Fibroblast of lung (primary cell): ENCODE measurements at regions not wholly inside any gene's neighbourhood (a gene's known extent, or its start where the extent isn't known, plus 50 kb on each side); places are given as distances from the start of the nearest gene placed in this dataset.

ENCODE experiments used
- DNase-seq, 2 donors: peaks; one replicate each; pipeline versions ENCODE4 v3.0.0 to v3.0.0-alpha.2; 2010; ENCODE audit warnings: low read depth in 2 of 2
- H2AFZ ChIP-seq: 2 replicates; pipeline ENCODE4 v1.5.1; 2012; ENCODE audit warnings: low read length, control low read depth, inconsistent platforms
- H3K27ac ChIP-seq: 2 replicates; pipeline ENCODE4 v1.5.1; 2011; ENCODE audit warnings: low read length, control low read depth; ENCODE audit not compliant: insufficient read depth
- H3K27me3 ChIP-seq: 2 replicates; pipeline ENCODE4 v1.5.1; 2011; ENCODE audit warnings: mild to moderate bottlenecking, low read length; ENCODE audit not compliant: control insufficient read depth, insufficient read depth
- H3K36me3 ChIP-seq: 2 replicates; pipeline ENCODE4 v1.5.1; 2011; ENCODE audit warnings: low read length; ENCODE audit not compliant: control insufficient read depth, insufficient read depth
- H3K4me1 ChIP-seq: 2 replicates; pipeline ENCODE4 v1.5.1; 2011; ENCODE audit warnings: low read length; ENCODE audit not compliant: control insufficient read depth, insufficient read depth; ENCODE audit errors: extremely low read depth
- H3K4me2 ChIP-seq: 2 replicates; pipeline ENCODE4 v1.5.1; 2011; ENCODE audit warnings: low read length, control low read depth; ENCODE audit not compliant: insufficient read depth; ENCODE audit errors: extremely low read depth
- H3K4me3 ChIP-seq, 4 experiments: fragments of 200-600 bp in 1 of 4; sonication (generic) in 1 of 4; replicated peaks in 1 of 4; 2 replicates each; pipeline ENCODE4 v1.5.1; 2011 to 2016; ENCODE audit warnings: low read length in 4 of 4, low read depth in 3 of 4, mild to moderate bottlenecking in 3 of 4, control low read depth in 2 of 4, inconsistent platforms in 1 of 4, mixed read lengths in 1 of 4; ENCODE audit not compliant: insufficient read depth in 1 of 4; ENCODE audit errors: control extremely low read depth in 1 of 4
- H3K79me2 ChIP-seq: 2 replicates; pipeline ENCODE4 v1.5.1; 2012; ENCODE audit warnings: mild to moderate bottlenecking, low read length, inconsistent platforms; ENCODE audit not compliant: control insufficient read depth, insufficient read depth
- H3K9ac ChIP-seq: 2 replicates; pipeline ENCODE4 v1.5.1; 2011; ENCODE audit warnings: mild to moderate bottlenecking, low read length, control low read depth; ENCODE audit not compliant: insufficient read depth
- H3K9me3 ChIP-seq: 2 replicates; pipeline ENCODE4 v1.5.1; 2012; ENCODE audit warnings: low read depth, low read length; ENCODE audit not compliant: control insufficient read depth, insufficient read depth
- H4K20me1 ChIP-seq: 2 replicates; pipeline ENCODE4 v1.5.1; 2011; ENCODE audit warnings: low read length; ENCODE audit not compliant: control insufficient read depth, insufficient read depth; ENCODE audit errors: extremely low read depth
- EZH2 ChIP-seq: IDR thresholded peaks from 2 replicates; pipeline ENCODE4 v1.5.1; 2012; ENCODE audit warnings: low read length, control low read depth, mild to moderate bottlenecking; ENCODE audit errors: missing control alignments
- TF ChIP-seq, protein P1 (sequence below), 2 donors: IDR thresholded peaks in 1 of 2; conservative IDR thresholded peaks in 1 of 2; 1 replicate in 1 of 2; 2 replicates in 1 of 2; pipeline ENCODE4 v1.5.1; 2011 to 2012; ENCODE audit warnings: low read length in 2 of 2, control low read depth in 1 of 2, inconsistent platforms in 1 of 2, low read depth in 1 of 2, mild to moderate bottlenecking in 1 of 2

DNA sequence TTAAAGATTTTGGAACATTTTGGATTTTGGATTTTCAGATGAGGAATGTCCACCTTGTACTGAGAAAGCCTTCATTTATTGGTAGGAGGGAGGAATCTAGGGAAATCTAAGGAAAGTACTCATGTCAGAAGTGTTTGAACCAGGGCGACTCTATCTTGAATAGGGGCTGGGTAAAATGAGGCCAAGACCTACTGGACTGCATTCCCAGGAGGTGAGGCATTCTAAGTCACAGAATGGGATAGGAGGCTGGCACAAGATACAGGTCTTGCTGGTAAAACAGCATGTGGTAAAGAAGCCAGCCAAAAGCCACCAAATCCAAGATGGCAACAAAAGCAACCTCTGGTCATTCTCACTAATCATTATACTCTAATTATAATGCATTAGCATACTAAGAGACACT, 118.9 kb downstream of the MXRA5 start:
- Histone ChIP-seq H3K79me2 (no peaks in the 10 kb centered on the region), H3K9ac (no peak overlapping the region), H3K4me3 (no peak overlapping the region), H2AFZ (no peak overlapping the region), H3K4me1 (no peaks in the 10 kb centered on the region), H3K27ac (no peak overlapping the region), H3K4me2 (no peak overlapping the region), H3K36me3 (no peaks in the 10 kb centered on the region), H3K9me3 (no peaks in the 10 kb centered on the region), H4K20me1 (no peaks in the 10 kb centered on the region), H3K27me3 (no peaks in the 10 kb centered on the region)
- no peak for DNase-seq
- TF ChIP-seq, protein P1, sequence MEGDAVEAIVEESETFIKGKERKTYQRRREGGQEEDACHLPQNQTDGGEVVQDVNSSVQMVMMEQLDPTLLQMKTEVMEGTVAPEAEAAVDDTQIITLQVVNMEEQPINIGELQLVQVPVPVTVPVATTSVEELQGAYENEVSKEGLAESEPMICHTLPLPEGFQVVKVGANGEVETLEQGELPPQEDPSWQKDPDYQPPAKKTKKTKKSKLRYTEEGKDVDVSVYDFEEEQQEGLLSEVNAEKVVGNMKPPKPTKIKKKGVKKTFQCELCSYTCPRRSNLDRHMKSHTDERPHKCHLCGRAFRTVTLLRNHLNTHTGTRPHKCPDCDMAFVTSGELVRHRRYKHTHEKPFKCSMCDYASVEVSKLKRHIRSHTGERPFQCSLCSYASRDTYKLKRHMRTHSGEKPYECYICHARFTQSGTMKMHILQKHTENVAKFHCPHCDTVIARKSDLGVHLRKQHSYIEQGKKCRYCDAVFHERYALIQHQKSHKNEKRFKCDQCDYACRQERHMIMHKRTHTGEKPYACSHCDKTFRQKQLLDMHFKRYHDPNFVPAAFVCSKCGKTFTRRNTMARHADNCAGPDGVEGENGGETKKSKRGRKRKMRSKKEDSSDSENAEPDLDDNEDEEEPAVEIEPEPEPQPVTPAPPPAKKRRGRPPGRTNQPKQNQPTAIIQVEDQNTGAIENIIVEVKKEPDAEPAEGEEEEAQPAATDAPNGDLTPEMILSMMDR (conservative IDR thresholded peaks at IDR 0.05 in 1 of 2, IDR thresholded peaks at IDR 0.05 in 1 of 2; ENCODE audit: low read depth in 1 of 2, low read length in 2 of 2) = no peak
- no peak for TF ChIP-seq EZH2

DNA sequence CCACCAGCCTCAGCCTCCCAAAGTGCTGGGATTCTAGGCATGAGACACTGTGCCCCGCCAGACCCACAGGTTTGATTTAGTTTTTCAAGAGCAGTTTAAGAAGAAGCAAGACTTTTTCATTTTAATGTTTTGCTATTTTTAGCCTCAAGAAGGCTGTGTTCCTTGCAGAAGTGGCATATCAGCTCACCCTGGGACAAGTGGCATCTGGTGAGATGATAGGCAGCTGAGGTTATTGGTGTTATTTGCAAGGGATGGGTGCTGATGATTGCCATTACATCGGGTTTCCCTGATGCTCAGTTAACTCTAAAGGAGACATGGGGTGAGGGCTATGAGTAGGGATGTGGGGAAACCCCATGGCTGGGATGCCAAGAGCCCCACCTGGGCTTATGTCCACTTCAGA, 120.4 kb downstream of the MXRA5 start:
- no peaks in the 10 kb centered on the region for H3K79me2 ChIP-seq
- H4K20me1 ChIP-seq = no peaks in the 10 kb centered on the region
- no peak overlapping the region for H3K9ac ChIP-seq
- no peaks in the 10 kb centered on the region for H3K36me3 ChIP-seq
- H3K27ac ChIP-seq = no peak overlapping the region
- no peak for TF ChIP-seq EZH2
- TF ChIP-seq, protein P1 (conservative IDR thresholded peaks at IDR 0.05 in 1 of 2, IDR thresholded peaks at IDR 0.05 in 1 of 2; ENCODE audit: low read depth in 1 of 2, low read length in 2 of 2) = no peak
- no peak overlapping the region for H2AFZ ChIP-seq
- no peak for DNase-seq
- H3K4me1 ChIP-seq = no peaks in the 10 kb centered on the region
- H3K9me3 ChIP-seq = no peaks in the 10 kb centered on the region
- H3K4me2 ChIP-seq = no peak overlapping the region
- H3K27me3 ChIP-seq = no peaks in the 10 kb centered on the region
- H3K4me3 ChIP-seq = no peak overlapping the region

DNA sequence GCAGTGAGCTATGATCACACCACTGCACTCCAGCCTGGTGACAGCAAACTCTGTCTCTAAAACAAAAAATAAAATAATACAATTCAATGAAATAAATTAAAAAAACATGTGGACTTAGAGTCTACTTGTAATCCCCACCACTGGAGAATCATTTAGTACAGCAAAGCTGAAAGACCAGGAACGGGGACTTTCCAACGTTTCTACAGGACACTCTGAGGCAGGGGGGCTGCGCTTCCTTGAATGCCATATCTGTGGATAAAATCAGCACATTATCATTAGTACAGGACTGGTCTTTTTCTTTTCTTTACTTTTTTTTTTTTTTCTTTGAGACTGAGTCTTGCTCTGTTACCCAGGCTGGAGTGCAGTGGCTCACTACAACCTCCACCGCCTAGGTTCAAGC, 124.8 kb downstream of the MXRA5 start:
- no peaks in the 10 kb centered on the region for H3K4me1 ChIP-seq
- no peak overlapping the region for H3K4me3 ChIP-seq
- TF ChIP-seq, protein P1 (conservative IDR thresholded peaks at IDR 0.05 in 1 of 2, IDR thresholded peaks at IDR 0.05 in 1 of 2; ENCODE audit: low read depth in 1 of 2, low read length in 2 of 2) = no peak
- no peak for TF ChIP-seq EZH2
- no peak for DNase-seq
- no peaks in the 10 kb centered on the region for H3K9me3 ChIP-seq
- H3K79me2 ChIP-seq = no peaks in the 10 kb centered on the region
- no peaks in the 10 kb centered on the region for H3K36me3 ChIP-seq
- no peak overlapping the region for H3K9ac ChIP-seq
- no peak overlapping the region for H3K4me2 ChIP-seq
- H3K27ac ChIP-seq = no peak overlapping the region
- no peak overlapping the region for H2AFZ ChIP-seq
- no peaks in the 10 kb centered on the region for H3K27me3 ChIP-seq
- no peaks in the 10 kb centered on the region for H4K20me1 ChIP-seq
